ENCODE measurements at regions not wholly inside any gene's neighbourhood (a gene's known extent, or its start where the extent isn't known, plus 50 kb on each side); places are given as distances from the start of the nearest gene placed in this dataset.

DNA sequence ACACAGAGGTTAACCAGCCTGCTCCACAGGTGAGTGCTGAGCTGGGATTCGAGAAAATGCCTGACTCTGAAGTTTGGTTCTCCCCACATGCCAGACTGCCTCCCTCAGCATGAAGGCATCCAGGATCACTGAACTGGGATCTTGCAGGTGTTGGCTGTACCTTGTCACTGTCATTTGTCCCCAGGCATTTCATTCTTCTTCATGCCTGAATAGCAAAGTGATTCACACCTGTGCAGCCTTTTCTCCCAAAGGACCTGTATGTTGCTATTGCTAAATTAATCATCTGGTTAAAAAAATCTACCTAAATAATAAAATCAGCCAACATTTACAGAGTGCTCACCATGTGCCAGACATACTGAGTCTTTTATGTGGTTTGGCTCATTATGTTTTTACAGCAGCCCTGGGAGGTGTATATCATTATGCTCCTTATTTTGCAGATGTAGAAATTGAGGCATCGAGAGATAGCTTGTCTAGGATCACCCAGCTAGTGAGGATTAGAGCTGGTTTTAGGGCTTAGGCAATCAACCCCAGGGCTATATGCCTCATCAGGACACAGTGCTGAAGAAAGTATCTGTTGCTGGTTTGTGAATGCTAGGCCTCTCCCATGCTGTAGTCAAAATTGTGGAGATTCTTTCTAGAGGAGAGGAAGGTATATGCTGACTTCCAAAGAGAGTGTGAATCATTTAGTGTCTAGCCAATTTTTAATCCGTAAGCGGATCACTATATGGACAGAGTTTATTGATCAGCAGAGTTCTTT is 204.4 kb downstream of the HIPK3 start:
- Histone ChIP-seq H3K27ac (no peak overlapping the region), H3K27me3 (no peaks in the 10 kb centered on the region), H3K4me3 (no peak overlapping the region), H3K9me3 (no peaks in the 10 kb centered on the region), H3K4me1 (no peaks in the 10 kb centered on the region), H3K36me3 (no peaks in the 10 kb centered on the region)
- no peak for TF ChIP-seq POLR2A (IDR thresholded peaks at IDR 0.05)
- TF ChIP-seq, protein P1, sequence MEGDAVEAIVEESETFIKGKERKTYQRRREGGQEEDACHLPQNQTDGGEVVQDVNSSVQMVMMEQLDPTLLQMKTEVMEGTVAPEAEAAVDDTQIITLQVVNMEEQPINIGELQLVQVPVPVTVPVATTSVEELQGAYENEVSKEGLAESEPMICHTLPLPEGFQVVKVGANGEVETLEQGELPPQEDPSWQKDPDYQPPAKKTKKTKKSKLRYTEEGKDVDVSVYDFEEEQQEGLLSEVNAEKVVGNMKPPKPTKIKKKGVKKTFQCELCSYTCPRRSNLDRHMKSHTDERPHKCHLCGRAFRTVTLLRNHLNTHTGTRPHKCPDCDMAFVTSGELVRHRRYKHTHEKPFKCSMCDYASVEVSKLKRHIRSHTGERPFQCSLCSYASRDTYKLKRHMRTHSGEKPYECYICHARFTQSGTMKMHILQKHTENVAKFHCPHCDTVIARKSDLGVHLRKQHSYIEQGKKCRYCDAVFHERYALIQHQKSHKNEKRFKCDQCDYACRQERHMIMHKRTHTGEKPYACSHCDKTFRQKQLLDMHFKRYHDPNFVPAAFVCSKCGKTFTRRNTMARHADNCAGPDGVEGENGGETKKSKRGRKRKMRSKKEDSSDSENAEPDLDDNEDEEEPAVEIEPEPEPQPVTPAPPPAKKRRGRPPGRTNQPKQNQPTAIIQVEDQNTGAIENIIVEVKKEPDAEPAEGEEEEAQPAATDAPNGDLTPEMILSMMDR (IDR thresholded peaks at IDR 0.05), result no peak
- no peak for DNase-seq

DNA sequence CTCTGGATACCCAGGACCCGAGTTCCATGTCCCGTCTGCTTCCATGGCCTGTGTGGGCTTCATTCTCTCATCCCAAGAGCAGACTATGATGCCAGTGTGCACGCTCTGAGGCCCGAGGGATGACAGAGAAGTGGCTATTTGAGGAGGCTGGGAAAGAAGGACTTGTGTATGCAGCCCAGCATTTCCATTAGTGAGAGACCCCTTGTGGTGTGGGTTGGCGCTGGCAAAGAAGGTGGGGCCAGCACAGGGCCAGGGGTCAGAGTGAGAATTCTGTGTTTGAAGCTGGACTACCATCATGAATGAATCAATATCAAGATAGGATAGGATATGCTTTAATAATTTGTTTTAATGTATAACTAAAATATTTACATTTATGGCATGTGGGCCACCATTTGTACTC is 200.8 kb downstream of the HIPK3 start:
- Histone ChIP-seq H3K4me1 (no peaks in the 10 kb centered on the region), H3K9me3 (no peaks in the 10 kb centered on the region), H3K4me3 (no peak overlapping the region), H3K36me3 (no peaks in the 10 kb centered on the region), H3K27me3 (no peaks in the 10 kb centered on the region), H3K27ac (no peak overlapping the region)
- DNase-seq, result no peak
- TF ChIP-seq POLR2A (IDR thresholded peaks at IDR 0.05), result no peak
- TF ChIP-seq, protein P1 (IDR thresholded peaks at IDR 0.05), result no peak

DNA sequence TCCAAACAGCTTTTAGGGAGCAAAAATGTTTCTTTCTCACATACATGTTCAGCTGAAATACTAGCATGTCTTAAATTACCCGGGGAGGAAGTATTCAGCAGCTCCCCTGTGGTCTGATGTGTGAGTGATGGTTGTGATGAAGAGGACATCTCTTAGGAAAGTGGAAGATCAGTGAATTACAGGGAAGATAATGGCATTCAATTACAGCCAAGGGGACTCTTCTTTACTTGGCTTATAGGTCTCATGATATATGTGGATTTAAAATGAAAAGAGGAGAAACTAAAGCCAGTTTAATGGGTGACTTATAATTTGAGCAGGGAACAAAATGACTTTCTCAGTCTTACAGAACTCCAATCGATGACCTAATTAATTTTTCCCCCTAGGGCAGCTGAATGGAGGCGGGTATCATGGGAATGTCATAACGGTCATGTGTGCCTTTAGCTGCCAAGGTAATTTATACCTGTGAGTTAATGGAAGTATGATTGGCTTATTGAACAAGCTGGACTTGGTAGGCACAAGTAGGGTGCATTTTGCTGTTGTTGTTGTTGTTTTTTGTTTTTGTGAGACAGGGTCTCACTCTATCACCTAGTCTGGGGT is 198.8 kb downstream of the HIPK3 start:
- Histone ChIP-seq H3K4me1 (no peaks in the 10 kb centered on the region), H3K27ac (no peak overlapping the region), H3K4me3 (no peak overlapping the region), H3K9me3 (no peaks in the 10 kb centered on the region), H3K36me3 (no peaks in the 10 kb centered on the region), H3K27me3 (no peaks in the 10 kb centered on the region)
- no peak for DNase-seq
- TF ChIP-seq, protein P1 (IDR thresholded peaks at IDR 0.05), result no peak
- TF ChIP-seq POLR2A (IDR thresholded peaks at IDR 0.05), result no peak

DNA sequence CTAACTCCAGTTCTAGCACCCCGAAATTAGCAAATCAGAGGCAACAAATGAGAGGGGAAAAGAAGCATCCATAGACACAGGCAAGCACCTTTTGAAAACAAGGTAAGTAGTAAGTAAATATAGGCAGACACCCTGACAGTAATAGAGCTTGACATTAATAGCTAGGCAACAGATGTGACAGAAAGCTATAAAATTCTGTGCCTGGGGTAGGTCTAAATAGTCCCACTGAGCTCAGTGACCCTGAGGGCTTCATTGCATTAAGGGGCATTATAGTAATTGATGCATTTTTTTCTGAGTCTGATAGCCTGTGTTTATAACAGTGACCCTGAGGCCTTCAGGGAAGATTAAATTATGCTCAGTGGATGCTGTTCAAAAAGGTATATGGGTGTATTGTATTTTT is 197.1 kb downstream of the HIPK3 start:
- Histone ChIP-seq H3K27me3 (no peaks in the 10 kb centered on the region), H3K9me3 (no peaks in the 10 kb centered on the region), H3K27ac (no peak overlapping the region), H3K36me3 (no peaks in the 10 kb centered on the region), H3K4me1 (no peaks in the 10 kb centered on the region), H3K4me3 (no peak overlapping the region)
- DNase-seq, result no peak
- TF ChIP-seq, protein P1 (IDR thresholded peaks at IDR 0.05), result no peak
- no peak for TF ChIP-seq POLR2A (IDR thresholded peaks at IDR 0.05)

DNA sequence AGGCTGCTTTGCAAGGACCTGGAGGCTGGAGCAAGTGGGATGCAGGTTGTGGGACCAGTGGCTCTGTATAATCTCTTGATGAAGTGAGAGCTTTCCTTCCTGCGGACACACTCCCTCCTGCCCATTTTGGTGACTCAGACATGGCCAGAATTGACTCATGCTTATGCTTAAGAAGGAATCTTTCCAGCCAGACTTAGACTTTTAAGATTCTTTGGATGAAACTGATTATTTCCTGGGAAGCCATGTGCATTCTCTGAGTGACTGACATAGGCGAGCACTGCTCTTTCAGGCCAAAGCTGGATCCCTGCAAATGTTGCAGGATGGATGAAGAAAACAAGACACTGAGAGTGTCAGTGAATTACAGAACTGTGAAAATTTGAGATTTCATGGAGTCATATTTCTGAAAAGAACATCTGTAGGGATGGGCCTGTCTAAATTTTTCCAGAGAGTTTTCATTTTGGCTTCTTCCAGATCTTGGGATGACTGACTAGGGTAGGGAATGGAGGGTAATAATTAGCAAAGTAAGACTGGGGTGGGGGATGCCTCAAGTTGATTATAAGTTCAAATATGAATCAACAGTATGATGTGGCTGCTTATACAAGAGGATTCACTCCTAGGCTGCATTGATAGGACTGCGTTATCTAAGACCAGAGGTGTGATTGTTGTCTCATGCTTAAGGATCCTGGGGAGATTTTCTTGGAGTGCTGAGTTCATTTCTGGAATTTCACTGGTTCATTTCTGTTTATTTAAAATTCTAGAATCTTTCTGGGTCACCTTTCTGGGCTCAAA is 195.8 kb downstream of the HIPK3 start:
- Histone ChIP-seq H3K27ac (no peak overlapping the region), H3K36me3 (no peaks in the 10 kb centered on the region), H3K4me1 (no peaks in the 10 kb centered on the region), H3K4me3 (no peak overlapping the region), H3K9me3 (no peaks in the 10 kb centered on the region), H3K27me3 (no peaks in the 10 kb centered on the region)
- no peak for DNase-seq
- no peak for TF ChIP-seq POLR2A (IDR thresholded peaks at IDR 0.05)
- TF ChIP-seq, protein P1 (IDR thresholded peaks at IDR 0.05), result no peak
